SK-N-DZ (cell line): ENCODE measurements at regions not wholly inside any gene's neighbourhood (a gene's known extent, or its start where the extent isn't known, plus 50 kb on each side); places are given as distances from the start of the nearest gene placed in this dataset.

ENCODE experiments used
- DNase-seq: peaks from one replicate; pipeline ENCODE4 v3.0.0-alpha.2; 2015; ENCODE audit warnings: low spot score

- DNase-seq = no peak
Measured at GRCh38 chr7:12074889-12075288, 136.2 kb upstream of the TMEM106B start.

- no peak for DNase-seq
Measured at GRCh38 chr7:12080006-12080405, 131.1 kb upstream of the TMEM106B start.

GRCh38 chr7:12085516-12085915 is 125.6 kb upstream of the TMEM106B start:
- no peak for DNase-seq

GRCh38 chr7:12089951-12090756 is 120.9 kb upstream of the TMEM106B start:
- peak; percentile 17 for DNase-seq

- DNase-seq = no peak
Measured at GRCh38 chr7:12090757-12091221, 120.3 kb upstream of the TMEM106B start.

- no peak for DNase-seq
Measured at GRCh38 chr7:12091231-12091630, 119.9 kb upstream of the TMEM106B start.

- peak; percentile 45 for DNase-seq
Measured at GRCh38 chr7:12092499-12093130, 118.5 kb upstream of the TMEM106B start.

GRCh38 chr7:12093365-12093764 is 117.7 kb upstream of the TMEM106B start:
- DNase-seq = no peak

- DNase-seq = no peak
Measured at GRCh38 chr7:12094365-12094921, 116.7 kb upstream of the TMEM106B start.

GRCh38 chr7:12102126-12102525 is 109.0 kb upstream of the TMEM106B start:
- no peak for DNase-seq

GRCh38 chr7:12102527-12102926 is 108.6 kb upstream of the TMEM106B start:
- DNase-seq = no peak

- peak; percentile 4 for DNase-seq
Measured at GRCh38 chr7:12103948-12104347, 107.1 kb upstream of the TMEM106B start.

- DNase-seq = no peak
Measured at GRCh38 chr7:12107381-12107780, 103.7 kb upstream of the TMEM106B start.

GRCh38 chr7:12107841-12108254 is 103.2 kb upstream of the TMEM106B start:
- no peak for DNase-seq

GRCh38 chr7:12110425-12110824 is 100.7 kb upstream of the TMEM106B start:
- DNase-seq = no peak

- DNase-seq = no peak
Measured at GRCh38 chr7:12111422-12112405, 99.4 kb upstream of the TMEM106B start.

GRCh38 chr7:12117170-12117569 is 93.9 kb upstream of the TMEM106B start:
- no peak for DNase-seq

- DNase-seq = peak; percentile 43
Measured at GRCh38 chr7:12119620-12120303, 91.3 kb upstream of the TMEM106B start.

- no peak for DNase-seq
Measured at GRCh38 chr7:12120632-12121031, 90.5 kb upstream of the TMEM106B start.

GRCh38 chr7:12123172-12123571 is 87.9 kb upstream of the TMEM106B start:
- no peak for DNase-seq

GRCh38 chr7:12124028-12124427 is 87.1 kb upstream of the TMEM106B start:
- no peak for DNase-seq
